Fibroblast of mammary gland (primary cell): ENCODE measurements at regions not wholly inside any gene's neighbourhood (a gene's known extent, or its start where the extent isn't known, plus 50 kb on each side); places are given as distances from the start of the nearest gene placed in this dataset.

Source experiments
- DNase-seq: peaks from one replicate; pipeline ENCODE4 v3.0.0-alpha.2; 2010; ENCODE audit warnings: low read depth
- H3K4me3 ChIP-seq: 2 replicates; pipeline ENCODE4 v1.5.1; 2011; ENCODE audit warnings: low read depth, mild to moderate bottlenecking, low read length, moderate library complexity; ENCODE audit not compliant: control insufficient read depth
- CTCF ChIP-seq: conservative IDR thresholded peaks from 2 replicates; pipeline ENCODE4 v1.5.1; 2011; ENCODE audit warnings: low read depth, low read length, inconsistent platforms; ENCODE audit not compliant: control insufficient read depth, insufficient read depth

DNA sequence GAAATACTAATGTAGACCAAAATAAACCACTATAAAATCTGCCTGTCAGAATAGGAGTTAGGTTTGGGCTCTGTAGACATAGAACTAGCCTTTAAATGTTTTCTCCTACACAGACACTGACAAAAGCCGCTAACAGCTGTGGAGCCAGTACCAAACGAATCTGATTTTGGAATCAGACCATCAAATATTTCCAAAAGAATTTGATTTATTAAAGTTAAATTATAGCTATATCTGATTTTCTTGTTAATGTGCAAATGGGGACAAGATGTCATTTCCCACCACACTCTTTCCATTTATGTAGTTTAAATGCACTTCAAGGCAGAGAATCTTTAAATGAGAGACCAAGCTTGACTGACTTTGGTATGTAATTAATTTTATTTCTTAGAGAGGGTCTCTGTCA is 343.4 kb upstream of the FIGN start:
- no peak overlapping the region for H3K4me3 ChIP-seq
- no peak for DNase-seq
- TF ChIP-seq CTCF: no peak

DNA sequence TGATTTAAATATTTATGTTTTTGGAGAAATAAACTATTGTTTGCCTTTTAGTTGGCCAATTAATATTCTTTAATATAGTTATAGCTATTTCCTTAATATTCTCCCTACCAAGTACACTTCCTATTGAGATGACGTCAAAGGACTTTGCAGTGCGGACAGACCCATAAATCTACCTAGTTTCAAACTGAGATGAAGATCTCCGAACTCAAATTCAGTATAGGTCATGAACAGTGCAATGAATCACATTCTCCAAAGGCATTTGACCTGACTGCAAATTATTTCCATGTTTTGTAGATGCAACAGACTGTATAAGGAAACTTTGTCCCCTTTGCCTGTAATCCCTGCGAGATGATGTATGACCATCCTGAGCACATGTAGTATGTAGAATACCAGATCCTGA is 342.6 kb upstream of the FIGN start:
- H3K4me3 ChIP-seq: no peak overlapping the region
- no peak for TF ChIP-seq CTCF
- no peak for DNase-seq

DNA sequence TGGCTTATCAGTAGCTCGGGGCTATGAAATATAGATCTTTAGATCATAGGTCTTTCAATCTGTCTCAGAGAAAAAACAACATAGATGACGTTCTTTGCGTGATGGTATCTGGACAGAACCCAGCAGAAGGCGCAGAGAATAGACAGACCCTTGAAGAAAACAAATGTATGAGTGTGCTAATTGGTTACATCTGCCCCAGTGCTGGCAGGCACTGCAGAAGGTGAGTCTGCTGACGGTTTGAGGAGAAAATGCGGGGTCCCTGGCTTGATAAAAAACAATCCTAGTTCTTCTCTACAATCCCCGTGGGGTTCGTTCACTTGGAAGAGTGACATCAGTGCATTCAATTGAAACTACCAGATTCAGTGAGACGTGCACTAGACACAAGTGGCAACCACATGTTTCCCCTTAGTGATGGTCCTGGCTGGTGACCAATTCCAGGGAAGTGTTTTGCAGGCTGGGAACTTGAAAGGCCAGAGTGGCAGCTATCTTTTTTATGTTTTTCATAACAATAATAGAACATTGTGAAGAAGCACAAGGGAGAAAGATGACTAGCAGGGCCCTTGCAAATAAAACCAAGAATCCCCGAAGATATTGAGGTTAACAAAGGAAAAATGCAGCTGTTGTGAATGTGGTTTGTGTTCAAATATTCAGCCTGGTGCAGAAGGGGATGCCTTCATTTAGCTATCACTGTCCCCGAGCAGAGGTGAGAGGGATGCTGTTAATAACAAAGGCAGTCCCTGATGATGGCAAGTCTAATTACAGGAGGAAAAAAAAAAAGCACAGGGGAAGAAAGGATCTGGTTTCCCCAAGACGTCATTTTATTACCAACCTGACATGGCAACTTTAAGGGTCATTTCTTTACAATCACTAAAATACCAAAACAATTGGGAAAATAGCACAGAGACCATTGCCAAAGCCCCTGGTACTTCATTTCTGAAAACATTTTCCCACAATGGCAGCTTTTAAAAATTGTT is 337.6 kb upstream of the FIGN start:
- peak; percentile 53 for DNase-seq
- no peak for TF ChIP-seq CTCF
- no peak overlapping the region for H3K4me3 ChIP-seq

DNA sequence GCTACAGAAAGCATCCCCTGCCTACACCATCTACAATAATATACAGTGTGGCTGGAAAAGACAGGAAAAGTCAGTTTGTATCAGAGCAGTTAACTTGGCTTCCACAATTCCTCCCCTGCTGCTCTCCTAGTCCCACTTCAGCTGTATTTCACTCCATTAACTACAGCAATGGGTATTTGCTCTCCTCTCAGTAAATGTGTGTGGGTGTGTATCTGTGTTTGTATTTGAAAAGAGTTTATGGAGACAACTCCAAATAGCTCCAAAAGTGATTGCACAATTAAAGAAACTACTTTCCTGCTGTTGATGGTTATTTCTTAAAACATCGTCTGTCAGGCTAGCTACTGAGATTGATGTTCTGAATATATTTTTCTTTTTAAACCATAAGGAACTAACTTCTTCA is 333.7 kb upstream of the FIGN start:
- TF ChIP-seq CTCF: no peak
- no peak for DNase-seq
- no peak overlapping the region for H3K4me3 ChIP-seq

- no peak for TF ChIP-seq CTCF
- no peak overlapping the region for H3K4me3 ChIP-seq
- DNase-seq: no peak
Observed at GRCh38 chr2:164068063-164068462, 332.3 kb upstream of the FIGN start.

DNA sequence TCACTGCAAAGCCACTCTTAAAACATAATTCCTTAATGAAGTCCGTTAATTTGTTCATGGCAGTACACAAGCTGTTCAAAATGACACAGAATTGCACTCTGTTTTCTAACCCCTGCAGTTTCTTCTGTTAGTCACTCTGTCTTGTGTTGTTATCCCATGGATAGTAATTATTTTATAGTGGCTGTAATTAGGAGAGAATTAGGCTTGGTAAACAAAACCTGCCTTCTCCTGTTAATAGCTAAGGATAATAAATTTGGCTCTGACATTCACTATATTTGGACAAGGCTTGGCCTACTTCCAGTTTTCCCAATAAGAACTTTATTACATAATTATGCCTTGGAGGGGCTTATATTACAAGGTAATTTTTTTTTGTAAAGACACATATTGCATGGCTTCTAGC is 330.3 kb upstream of the FIGN start:
- DNase-seq: no peak
- no peak overlapping the region for H3K4me3 ChIP-seq
- no peak for TF ChIP-seq CTCF
